GM19328 (cell line): ENCODE measurements at regions not wholly inside any gene's neighbourhood (a gene's known extent, or its start where the extent isn't known, plus 50 kb on each side); places are given as distances from the start of the nearest gene placed in this dataset.
"Not testable (repeated sequence)": the region's sequence is repeated elsewhere in the genome, so short reads cannot be mapped to it uniquely, and the experiment has no call there.

Experiments used
- ATAC-seq: cut with Tn5 transposase; IDR thresholded peaks from one replicate; pipeline ENCODE4 v1.9.1; 2021; ENCODE audit warnings: mild to moderate bottlenecking, moderate library complexity; ENCODE audit not compliant: unreplicated experiment

GRCh38 chr19:28638445-28638844 is 574.5 kb downstream of the UQCRFS1 start:
- no peak for ATAC-seq

GRCh38 chr19:28636706-28637105 is 576.2 kb downstream of the UQCRFS1 start:
- no peak for ATAC-seq

GRCh38 chr19:28636016-28636629 is 576.8 kb downstream of the UQCRFS1 start:
- no peak for ATAC-seq

- ATAC-seq: no peak
Measured at GRCh38 chr19:28634837-28635236, 578.1 kb downstream of the UQCRFS1 start.

GRCh38 chr19:28634019-28634328 is 579.0 kb downstream of the UQCRFS1 start:
- ATAC-seq: no peak

GRCh38 chr19:28633319-28634018 is 579.5 kb downstream of the UQCRFS1 start:
- ATAC-seq: no peak

GRCh38 chr19:28632371-28633080 is 580.4 kb downstream of the UQCRFS1 start:
- no peak for ATAC-seq

GRCh38 chr19:28631961-28632360 is 581.0 kb downstream of the UQCRFS1 start:
- ATAC-seq: no peak

GRCh38 chr19:28627669-28628068 is 585.3 kb downstream of the UQCRFS1 start:
- no peak for ATAC-seq

- not testable (repeated sequence) for ATAC-seq
Measured at GRCh38 chr19:28626407-28626806, 586.5 kb downstream of the UQCRFS1 start.

- ATAC-seq: no peak
Measured at GRCh38 chr19:28619816-28620429, 593.0 kb downstream of the UQCRFS1 start.

GRCh38 chr19:28618504-28618903 is 594.4 kb downstream of the UQCRFS1 start:
- ATAC-seq: no peak

- ATAC-seq: no peak
Measured at GRCh38 chr19:28615966-28616365, 597.0 kb downstream of the UQCRFS1 start.

GRCh38 chr19:28615546-28615916 is 597.4 kb downstream of the UQCRFS1 start:
- no peak for ATAC-seq

GRCh38 chr19:28614634-28615545 is 598.1 kb downstream of the UQCRFS1 start:
- no peak for ATAC-seq

GRCh38 chr19:28612275-28612769 is 600.6 kb downstream of the UQCRFS1 start:
- ATAC-seq: no peak

GRCh38 chr19:28611227-28611914 is 601.6 kb downstream of the UQCRFS1 start:
- not testable (repeated sequence) for ATAC-seq

- no peak for ATAC-seq
Measured at GRCh38 chr19:28610731-28611130, 602.2 kb downstream of the UQCRFS1 start.

GRCh38 chr19:28609944-28610343 is 603.0 kb downstream of the UQCRFS1 start:
- ATAC-seq: no peak
